ENCODE measurements at regions not wholly inside any gene's neighbourhood (a gene's known extent, or its start where the extent isn't known, plus 50 kb on each side); places are given as distances from the start of the nearest gene placed in this dataset.
"Not testable (repeated sequence)": the region's sequence is repeated elsewhere in the genome, so short reads cannot be mapped to it uniquely, and the experiment has no call there.

DNA sequence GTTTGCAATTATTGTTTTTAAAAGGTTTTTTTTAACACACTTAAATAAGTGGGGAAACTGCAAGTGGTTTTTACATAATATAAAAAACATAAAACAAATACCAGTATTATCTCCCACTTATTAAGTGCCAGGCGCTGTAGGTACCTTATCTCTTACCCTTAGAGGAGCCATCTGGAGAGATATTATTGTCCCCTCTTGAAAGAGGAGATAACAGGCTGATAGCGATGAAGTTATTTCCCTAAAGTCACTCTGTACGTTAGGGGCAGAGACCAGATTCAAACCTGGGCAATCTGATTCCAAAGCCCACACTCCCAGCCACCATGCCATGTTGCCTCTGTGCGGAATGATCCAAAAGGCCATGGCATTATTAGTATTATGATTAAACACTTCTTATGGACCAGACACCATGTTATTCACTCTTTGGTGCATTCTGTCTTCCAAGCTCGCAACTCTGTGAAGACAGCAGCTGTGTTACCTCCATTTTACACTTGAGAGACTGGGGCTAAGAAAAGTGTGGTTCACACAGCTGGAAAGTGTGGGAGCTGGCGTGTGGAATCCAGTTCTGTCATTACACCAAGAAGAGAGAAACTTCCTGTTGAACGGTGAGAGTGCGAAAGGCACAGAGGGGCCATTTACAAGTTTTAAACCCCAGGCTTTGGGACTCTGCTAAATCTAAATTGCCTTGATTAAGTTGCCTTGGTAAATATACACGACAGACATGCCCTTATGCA, 79.9 kb upstream of the MITF start:
- no peak for DNase-seq (ENCODE audit: low read depth in 1 of 2, low spot score in 1 of 2)
- TF ChIP-seq JUND (IDR thresholded peaks at IDR 0.05; ENCODE audit: low read depth), result no peak
- in situ Hi-C loops (cut with HindIII; ENCODE audit: low pct_unique_long_range_greater_than_20kb, low sequenced_read_pairs), result no loop called here

DNA sequence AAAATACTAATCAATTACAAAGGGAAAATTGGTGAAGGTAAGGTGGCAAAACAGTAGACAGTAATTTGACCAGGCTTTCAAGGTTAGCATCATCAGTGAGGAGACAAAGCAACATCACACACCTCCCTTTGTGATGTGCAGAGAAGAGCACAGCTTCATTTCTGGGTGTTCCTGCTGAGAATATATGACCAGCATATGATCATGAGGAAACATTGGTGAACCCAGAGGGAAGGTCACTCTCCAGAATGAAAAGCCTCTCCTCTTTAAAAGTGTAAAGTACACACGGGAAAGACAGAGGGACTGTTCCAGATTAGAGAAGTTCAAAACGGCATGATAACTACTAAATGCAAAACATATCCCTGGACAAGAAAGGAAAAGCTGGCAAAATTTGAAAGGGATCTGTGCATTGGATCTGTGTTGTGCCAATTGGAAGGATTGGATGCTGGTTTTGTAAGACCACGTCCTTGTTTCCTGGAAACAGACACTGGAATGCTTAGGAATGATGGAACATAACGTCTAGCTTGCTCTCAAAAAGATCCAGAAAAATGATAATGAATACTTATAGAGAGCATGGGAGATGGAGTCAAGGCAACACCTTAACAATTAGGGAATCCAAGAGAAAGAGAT, 80.6 kb upstream of the MITF start:
- no peak for DNase-seq (ENCODE audit: low read depth in 1 of 2, low spot score in 1 of 2)
- in situ Hi-C loops (cut with HindIII; ENCODE audit: low pct_unique_long_range_greater_than_20kb, low sequenced_read_pairs), result no loop called here
- TF ChIP-seq JUND (IDR thresholded peaks at IDR 0.05; ENCODE audit: low read depth), result no peak

DNA sequence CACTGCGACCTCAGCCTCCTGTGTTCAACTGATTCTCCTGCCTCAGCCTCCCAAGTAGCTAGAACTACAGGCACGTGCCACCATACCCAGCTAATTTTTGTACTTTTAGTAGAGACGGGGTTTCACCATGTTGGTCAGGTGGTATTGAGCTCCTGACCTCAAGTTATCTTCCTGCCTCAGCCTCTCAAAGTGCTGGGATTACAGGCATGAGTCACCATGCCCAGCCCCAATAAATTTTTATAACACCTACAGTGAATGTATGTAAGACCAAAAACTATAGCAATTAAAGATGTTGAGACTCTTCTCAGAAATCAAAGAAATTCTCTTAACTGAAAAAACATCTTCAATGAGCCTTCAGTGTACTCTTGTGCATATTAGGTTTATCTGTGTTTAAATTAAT, 82.2 kb upstream of the MITF start:
- in situ Hi-C loops (cut with HindIII; ENCODE audit: low pct_unique_long_range_greater_than_20kb, low sequenced_read_pairs); DNase-seq (ENCODE audit: low read depth in 1 of 2, low spot score in 1 of 2): not testable (repeated sequence)

GRCh38 chr3:69651765-69652164, 87.5 kb upstream of the MITF start:
- in situ Hi-C loops (cut with HindIII; ENCODE audit: low pct_unique_long_range_greater_than_20kb, low sequenced_read_pairs), result no loop called here

GRCh38 chr3:69650066-69650419, 89.2 kb upstream of the MITF start:
- DNase-seq (ENCODE audit: low read depth in 1 of 2, low spot score in 1 of 2), result no peak
- TF ChIP-seq JUND (IDR thresholded peaks at IDR 0.05; ENCODE audit: low read depth), result no peak
- in situ Hi-C loops (cut with HindIII; ENCODE audit: low pct_unique_long_range_greater_than_20kb, low sequenced_read_pairs), result no loop called here

More at GRCh38 chr3:69651765-69652164, 87.5 kb upstream of the MITF start:
- DNase-seq (ENCODE audit: low read depth in 1 of 2, low spot score in 1 of 2), result no peak
- no peak for TF ChIP-seq JUND (IDR thresholded peaks at IDR 0.05; ENCODE audit: low read depth)

- TF ChIP-seq JUND (IDR thresholded peaks at IDR 0.05; ENCODE audit: low read depth), result no peak
- no peak for DNase-seq (ENCODE audit: low read depth in 1 of 2, low spot score in 1 of 2)
- in situ Hi-C loops (cut with HindIII; ENCODE audit: low pct_unique_long_range_greater_than_20kb, low sequenced_read_pairs), result no loop called here
Measured at GRCh38 chr3:69649120-69650065, 89.9 kb upstream of the MITF start.

DNA sequence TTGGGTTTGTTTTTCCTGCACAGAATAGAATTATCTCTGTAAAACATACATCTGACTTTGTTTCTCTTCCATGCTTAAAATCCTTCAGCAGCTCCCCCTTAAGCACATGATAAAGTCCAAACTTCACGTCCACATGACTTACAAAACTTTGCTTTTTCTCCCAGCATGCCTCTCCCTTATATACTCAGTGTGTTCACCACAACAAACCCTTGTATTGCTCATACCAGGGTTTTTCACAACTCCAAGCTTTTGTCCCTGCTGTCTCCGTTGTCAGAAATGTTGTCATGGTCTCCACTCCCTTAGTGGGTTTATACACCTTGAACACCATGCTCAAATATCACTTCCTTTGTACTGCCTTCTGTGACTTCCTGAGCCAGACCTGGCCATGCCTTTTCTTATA, 91.1 kb upstream of the MITF start:
- TF ChIP-seq JUND (IDR thresholded peaks at IDR 0.05; ENCODE audit: low read depth), result no peak
- in situ Hi-C loops (cut with HindIII; ENCODE audit: low pct_unique_long_range_greater_than_20kb, low sequenced_read_pairs), result no loop called here
- no peak for DNase-seq (ENCODE audit: low read depth in 1 of 2, low spot score in 1 of 2)

- in situ Hi-C loops (cut with HindIII; ENCODE audit: low pct_unique_long_range_greater_than_20kb, low sequenced_read_pairs), result no loop called here
- DNase-seq (ENCODE audit: low read depth in 1 of 2, low spot score in 1 of 2), result no peak
- TF ChIP-seq JUND (IDR thresholded peaks at IDR 0.05; ENCODE audit: low read depth), result no peak
Measured at GRCh38 chr3:69647511-69648110, 91.7 kb upstream of the MITF start.

DNA sequence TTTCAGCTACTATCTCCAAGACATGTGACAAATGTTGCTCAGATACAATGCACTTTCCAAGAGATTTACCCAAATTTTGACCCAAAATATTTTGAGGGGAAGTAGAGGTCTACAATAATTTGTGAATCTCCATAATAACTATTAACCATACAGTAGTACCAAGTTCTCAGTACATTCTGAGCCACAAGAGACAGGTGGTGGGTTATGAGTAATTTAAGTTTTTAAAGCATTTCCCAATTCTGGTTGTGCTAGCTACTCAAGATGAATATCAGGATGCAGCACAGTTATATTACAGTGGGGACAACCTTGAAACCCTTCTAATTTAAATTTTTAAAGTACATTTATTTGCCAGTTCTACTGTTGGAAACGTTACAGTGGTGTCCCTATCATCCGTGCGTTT, 92.2 kb upstream of the MITF start:
- in situ Hi-C loops (cut with HindIII; ENCODE audit: low pct_unique_long_range_greater_than_20kb, low sequenced_read_pairs), result no loop called here
- no peak for TF ChIP-seq JUND (IDR thresholded peaks at IDR 0.05; ENCODE audit: low read depth)
- DNase-seq (ENCODE audit: low read depth in 1 of 2, low spot score in 1 of 2), result no peak

DNA sequence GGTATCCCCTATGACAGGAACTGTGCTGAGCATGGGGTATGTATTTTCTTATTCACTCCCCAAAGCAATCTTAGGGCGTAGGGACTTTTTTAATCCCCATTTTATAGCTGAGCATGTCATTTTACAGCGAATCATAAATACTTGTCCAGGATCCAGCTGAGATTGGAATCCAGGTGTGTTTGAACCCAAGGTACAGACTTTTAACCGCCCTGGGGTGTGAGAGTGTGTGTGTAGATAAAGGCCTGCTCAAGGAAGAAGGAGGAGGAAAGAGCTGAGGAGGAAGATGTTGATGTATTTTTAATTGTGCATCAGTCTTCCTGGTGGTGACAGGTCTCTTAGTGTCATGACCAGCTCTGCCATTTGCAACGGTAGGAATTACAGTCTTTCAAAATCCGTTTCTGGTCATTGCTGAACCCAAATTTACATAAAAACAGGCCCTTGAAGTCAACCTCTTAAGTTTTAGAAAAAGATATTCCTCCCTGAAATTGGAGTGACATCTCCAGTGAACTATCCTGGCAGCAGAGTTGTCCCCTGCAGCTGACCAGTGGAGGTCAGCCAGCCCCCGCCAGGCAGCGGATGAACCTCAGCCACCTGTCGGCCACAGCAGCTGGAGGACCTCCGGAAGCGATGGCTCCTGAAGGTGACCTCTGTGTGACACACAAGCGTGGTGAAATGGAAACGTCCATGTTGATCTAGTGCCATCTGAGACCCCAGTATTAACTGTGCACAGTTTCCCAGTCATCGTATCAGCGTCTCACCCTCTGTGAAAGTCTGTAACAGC, 92.8 kb upstream of the MITF start:
- in situ Hi-C loops (cut with HindIII; ENCODE audit: low pct_unique_long_range_greater_than_20kb, low sequenced_read_pairs), result no loop called here
- no peak for TF ChIP-seq JUND (IDR thresholded peaks at IDR 0.05; ENCODE audit: low read depth)
- no peak for DNase-seq (ENCODE audit: low read depth in 1 of 2, low spot score in 1 of 2)

DNA sequence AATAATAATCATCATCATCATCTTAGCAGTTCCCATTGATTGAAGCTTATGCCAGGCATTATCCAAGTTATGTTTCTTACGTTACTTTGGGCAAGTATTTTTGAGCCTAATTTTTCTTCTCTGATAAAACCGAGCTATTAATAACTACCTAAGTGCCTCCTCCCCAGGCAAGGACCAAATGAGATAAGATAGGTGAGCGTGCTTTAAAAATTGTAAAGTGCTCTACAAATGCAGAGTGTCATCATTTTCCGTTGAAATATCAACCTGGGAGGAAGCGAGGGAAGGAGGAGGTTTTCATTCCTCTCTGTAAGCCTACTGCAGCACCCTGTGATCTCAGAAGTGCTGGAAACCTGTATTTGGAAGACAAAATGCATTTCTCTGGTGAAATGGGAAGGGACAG, 96.7 kb upstream of the MITF start:
- DNase-seq (ENCODE audit: low read depth in 1 of 2, low spot score in 1 of 2), result no peak
- in situ Hi-C loops (cut with HindIII; ENCODE audit: low pct_unique_long_range_greater_than_20kb, low sequenced_read_pairs), result no loop called here
- TF ChIP-seq JUND (IDR thresholded peaks at IDR 0.05; ENCODE audit: low read depth), result no peak

- in situ Hi-C loops (cut with HindIII; ENCODE audit: low pct_unique_long_range_greater_than_20kb, low sequenced_read_pairs), result no loop called here
- no peak for DNase-seq (ENCODE audit: low read depth in 1 of 2, low spot score in 1 of 2)
- no peak for TF ChIP-seq JUND (IDR thresholded peaks at IDR 0.05; ENCODE audit: low read depth)
Measured at GRCh38 chr3:69639851-69640250, 99.4 kb upstream of the MITF start.
